Right atrium auricular region (tissue), 2 donors: ENCODE measurements at regions not wholly inside any gene's neighbourhood (a gene's known extent, or its start where the extent isn't known, plus 50 kb on each side); places are given as distances from the start of the nearest gene placed in this dataset.

Experiments
- DNase-seq: peaks from one replicate; pipeline ENCODE4 v3.0.0-alpha.2; 2019; ENCODE audit warnings: low spot score
- H3K27ac ChIP-seq, 2 donors: fragments of 200-600 bp; sonication (generic); 1 replicate in 1 of 2; 2 replicates in 1 of 2; pipeline ENCODE4 v1.5.1; 2016 to 2019
- H3K27me3 ChIP-seq, 2 donors: fragments of 200-600 bp; sonication (generic); one replicate each; pipeline versions ENCODE4 v1.5.1 to v1.6.0; 2017 to 2019
- H3K36me3 ChIP-seq: fragments of 200-600 bp; sonication (generic); one replicate; pipeline ENCODE4 v1.5.1; 2016
- H3K4me1 ChIP-seq, 2 donors: fragments of 200-600 bp; sonication (generic); one replicate each; pipeline versions ENCODE4 v1.5.1 to v1.6.0; 2017 to 2019
- H3K4me3 ChIP-seq, 2 donors: fragments of 200-600 bp; sonication (generic); 1 replicate in 1 of 2; 2 replicates in 1 of 2; pipeline ENCODE4 v1.5.1; 2017 to 2019; ENCODE audit warnings: mild to moderate bottlenecking in 1 of 2, moderate library complexity in 1 of 2
- H3K9me3 ChIP-seq, 2 donors: fragments of 200-600 bp; sonication (generic); one replicate each; pipeline ENCODE4 v1.5.1; 2019
- TF ChIP-seq, protein P1 (sequence below), 2 donors: fragments of 200-600 bp; sonication (generic); IDR thresholded peaks; one replicate each; pipeline ENCODE4 v1.5.1; 2019; ENCODE audit warnings: antibody characterized with exemption in 2 of 2

DNA sequence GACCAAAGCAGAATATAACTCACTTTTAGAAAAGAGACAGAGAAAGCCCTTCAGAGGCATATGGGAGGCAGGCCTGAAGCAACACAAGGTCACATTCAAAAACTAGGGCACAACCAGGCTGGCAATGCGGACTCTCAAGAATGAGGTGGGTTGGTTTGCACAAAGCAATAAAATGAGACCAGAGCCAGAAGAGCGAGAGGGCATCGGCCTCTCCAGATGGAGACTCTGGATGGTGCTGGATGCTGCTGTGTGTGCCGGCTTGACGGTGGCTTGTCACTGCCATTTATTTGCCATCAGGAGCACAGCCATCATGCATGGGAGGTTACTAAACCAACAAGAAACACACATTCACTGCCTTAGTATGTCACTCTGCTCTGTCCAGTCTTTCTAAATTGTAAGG, 649.4 kb downstream of the DIAPH3 start:
- DNase-seq, result no peak
- Histone ChIP-seq H3K4me3 (no peak overlapping the region), H3K36me3 (no peaks in the 10 kb centered on the region), H3K27me3 (no peaks in the 10 kb centered on the region), H3K9me3 (no peaks in the 10 kb centered on the region), H3K27ac (no peak overlapping the region), H3K4me1 (no peaks in the 10 kb centered on the region)
- TF ChIP-seq, protein P1, sequence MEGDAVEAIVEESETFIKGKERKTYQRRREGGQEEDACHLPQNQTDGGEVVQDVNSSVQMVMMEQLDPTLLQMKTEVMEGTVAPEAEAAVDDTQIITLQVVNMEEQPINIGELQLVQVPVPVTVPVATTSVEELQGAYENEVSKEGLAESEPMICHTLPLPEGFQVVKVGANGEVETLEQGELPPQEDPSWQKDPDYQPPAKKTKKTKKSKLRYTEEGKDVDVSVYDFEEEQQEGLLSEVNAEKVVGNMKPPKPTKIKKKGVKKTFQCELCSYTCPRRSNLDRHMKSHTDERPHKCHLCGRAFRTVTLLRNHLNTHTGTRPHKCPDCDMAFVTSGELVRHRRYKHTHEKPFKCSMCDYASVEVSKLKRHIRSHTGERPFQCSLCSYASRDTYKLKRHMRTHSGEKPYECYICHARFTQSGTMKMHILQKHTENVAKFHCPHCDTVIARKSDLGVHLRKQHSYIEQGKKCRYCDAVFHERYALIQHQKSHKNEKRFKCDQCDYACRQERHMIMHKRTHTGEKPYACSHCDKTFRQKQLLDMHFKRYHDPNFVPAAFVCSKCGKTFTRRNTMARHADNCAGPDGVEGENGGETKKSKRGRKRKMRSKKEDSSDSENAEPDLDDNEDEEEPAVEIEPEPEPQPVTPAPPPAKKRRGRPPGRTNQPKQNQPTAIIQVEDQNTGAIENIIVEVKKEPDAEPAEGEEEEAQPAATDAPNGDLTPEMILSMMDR (IDR thresholded peaks at IDR 0.05), result no peak

- H3K4me3 ChIP-seq, result no peak overlapping the region
- H3K36me3 ChIP-seq, result no peaks in the 10 kb centered on the region
- no peak for DNase-seq
- TF ChIP-seq, protein P1 (IDR thresholded peaks at IDR 0.05), result no peak
- no peaks in the 10 kb centered on the region for H3K27me3 ChIP-seq
- H3K9me3 ChIP-seq, result no peaks in the 10 kb centered on the region
- H3K27ac ChIP-seq, result no peak overlapping the region
- H3K4me1 ChIP-seq, result no peaks in the 10 kb centered on the region
These were observed 643.9 kb downstream of the DIAPH3 start for GRCh38 chr13:59519819-59520218.

- H3K27me3 ChIP-seq, result no peaks in the 10 kb centered on the region
- H3K27ac ChIP-seq, result no peak overlapping the region
- TF ChIP-seq, protein P1 (IDR thresholded peaks at IDR 0.05), result no peak
- no peaks in the 10 kb centered on the region for H3K4me1 ChIP-seq
- no peak overlapping the region for H3K4me3 ChIP-seq
- no peaks in the 10 kb centered on the region for H3K36me3 ChIP-seq
- H3K9me3 ChIP-seq, result no peaks in the 10 kb centered on the region
- no peak for DNase-seq
These were observed 642.2 kb downstream of the DIAPH3 start for GRCh38 chr13:59521549-59521948.

DNA sequence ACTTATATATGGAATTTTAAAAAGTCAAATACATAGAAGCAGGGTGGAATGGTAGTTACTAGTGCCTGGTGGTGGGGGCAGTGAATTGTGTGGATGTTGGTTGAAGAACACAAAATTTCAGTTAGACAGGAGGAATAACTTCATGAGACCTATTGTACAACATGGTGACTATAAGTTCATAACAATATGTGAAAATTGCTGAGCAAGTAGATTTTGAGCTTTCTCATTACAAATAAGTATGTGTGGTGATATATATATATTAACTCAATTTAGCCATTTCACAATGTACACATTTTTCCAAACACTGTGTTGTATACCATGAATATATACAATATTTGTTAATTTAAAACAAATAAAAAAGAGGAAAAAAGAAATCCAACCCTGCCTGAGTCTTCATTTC, 641.1 kb downstream of the DIAPH3 start:
- Histone ChIP-seq H3K27me3 (no peaks in the 10 kb centered on the region), H3K27ac (no peak overlapping the region), H3K4me1 (no peaks in the 10 kb centered on the region), H3K9me3 (no peaks in the 10 kb centered on the region), H3K4me3 (no peak overlapping the region), H3K36me3 (no peaks in the 10 kb centered on the region)
- TF ChIP-seq, protein P1 (IDR thresholded peaks at IDR 0.05), result no peak
- no peak for DNase-seq

GRCh38 chr13:59527500-59527899, 636.2 kb downstream of the DIAPH3 start:
- Histone ChIP-seq H3K36me3 (no peaks in the 10 kb centered on the region), H3K27ac (no peak overlapping the region)

More at GRCh38 chr13:59527500-59527899, 636.2 kb downstream of the DIAPH3 start:
- no peak overlapping the region for H3K4me3 ChIP-seq
- no peaks in the 10 kb centered on the region for H3K9me3 ChIP-seq
- no peaks in the 10 kb centered on the region for H3K27me3 ChIP-seq
- TF ChIP-seq, protein P1 (IDR thresholded peaks at IDR 0.05), result no peak
- peaks cover 0 to 8% of the 10 kb centered on the region in 2 donors for H3K4me1 ChIP-seq
- no peak for DNase-seq
